SK-N-SH treated with all-trans-retinoic acid at 6 μM for 48 hours (cell line): ENCODE measurements at regions not wholly inside any gene's neighbourhood (a gene's known extent, or its start where the extent isn't known, plus 50 kb on each side); places are given as distances from the start of the nearest gene placed in this dataset.

Source experiments
- ATAC-seq: fragments of 200-7000 bp; cut with Tn5 transposase; 3 replicates; pipeline ENCODE4 v1.9.1; 2020; ENCODE audit warnings: mild to moderate bottlenecking, moderate library complexity
- ARNTL ChIP-seq: fragments of 450-650 bp; formaldehyde crosslinking; IDR thresholded peaks from 2 replicates; pipeline ENCODE4 v1.5.0; 2020; ENCODE audit warnings: low read depth, mild to moderate bottlenecking, moderate library complexity, borderline replicate concordance
- BACH2 ChIP-seq: fragments of 250-450 bp; sonication (Bioruptor Pico); IDR thresholded peaks from 2 replicates; pipeline ENCODE4 v1.9.0; 2021; ENCODE audit warnings: mild to moderate bottlenecking, borderline replicate concordance
- CSDC2 ChIP-seq: fragments of 250-450 bp; sonication (Bioruptor Pico); IDR thresholded peaks from 2 replicates; pipeline ENCODE4 v1.5.0; 2020; ENCODE audit warnings: mild to moderate bottlenecking, moderate library complexity
- CSRNP3 ChIP-seq: fragments of 250-450 bp; sonication (Bioruptor Pico); IDR thresholded peaks from 2 replicates; pipeline ENCODE4 v1.5.1; 2021; ENCODE audit warnings: mild to moderate bottlenecking, moderate library complexity
- ESRRG ChIP-seq: fragments of 250-450 bp; sonication (Bioruptor Pico); IDR thresholded peaks from 2 replicates; pipeline ENCODE4 v1.6.1; 2021; ENCODE audit warnings: mild to moderate bottlenecking
- GLIS3 ChIP-seq: fragments of 250-450 bp; sonication (Bioruptor Pico); IDR thresholded peaks from 2 replicates; pipeline ENCODE4 v1.5.0; 2020; ENCODE audit warnings: mild to moderate bottlenecking, moderate library complexity
- ISL1 ChIP-seq: fragments of 250-450 bp; sonication (Bioruptor Pico); IDR thresholded peaks from 2 replicates; pipeline ENCODE4 v2.1.2; 2022; ENCODE audit warnings: mild to moderate bottlenecking, moderate library complexity
- OSR1 ChIP-seq: fragments of 250-450 bp; sonication (Bioruptor Pico); IDR thresholded peaks from 2 replicates; pipeline ENCODE4 v1.8.0; 2022; ENCODE audit warnings: moderate library complexity, mild to moderate bottlenecking, inconsistent platforms
- POU6F1 ChIP-seq: fragments of 250-450 bp; sonication (Bioruptor Pico); IDR thresholded peaks from 2 replicates; pipeline ENCODE4 v1.8.0; 2021; ENCODE audit warnings: low read depth, mild to moderate bottlenecking, moderate library complexity, borderline replicate concordance
- PPARA ChIP-seq: fragments of 250-450 bp; sonication (Bioruptor Pico); IDR thresholded peaks from 2 replicates; pipeline ENCODE4 v1.5.0; 2020; ENCODE audit warnings: mild to moderate bottlenecking, borderline replicate concordance
- RARB ChIP-seq: fragments of 250-450 bp; sonication (Bioruptor Pico); IDR thresholded peaks from 2 replicates; pipeline ENCODE4 v1.8.0; 2021; ENCODE audit warnings: mild to moderate bottlenecking, moderate library complexity
- SNAI2 ChIP-seq: fragments of 250-450 bp; sonication (Bioruptor Pico); IDR thresholded peaks from 2 replicates; pipeline ENCODE4 v1.5.0; 2020; ENCODE audit warnings: mild to moderate bottlenecking, moderate library complexity
- TCF4 ChIP-seq: fragments of 250-450 bp; sonication (Bioruptor Pico); IDR thresholded peaks from 2 replicates; pipeline ENCODE4 v1.8.0; 2021; ENCODE audit warnings: mild to moderate bottlenecking, moderate library complexity, borderline replicate concordance
- TOX ChIP-seq: fragments of 250-450 bp; sonication (Bioruptor Pico); IDR thresholded peaks from 2 replicates; pipeline ENCODE4 v1.8.0; 2021; ENCODE audit warnings: mild to moderate bottlenecking, moderate library complexity, borderline replicate concordance
- TSHZ2 ChIP-seq: fragments of 250-450 bp; sonication (Bioruptor Pico); IDR thresholded peaks from 2 replicates; pipeline ENCODE4 v1.5.0; 2020; ENCODE audit warnings: mild to moderate bottlenecking, moderate library complexity
- ZC3H10 ChIP-seq: fragments of 250-450 bp; sonication (Bioruptor Pico); IDR thresholded peaks from 2 replicates; pipeline ENCODE4 v1.5.1; 2021; ENCODE audit warnings: mild to moderate bottlenecking, moderate library complexity
- ZFP3 ChIP-seq: fragments of 250-450 bp; sonication (Bioruptor Pico); IDR thresholded peaks from 2 replicates; pipeline ENCODE4 v1.5.0; 2020; ENCODE audit warnings: mild to moderate bottlenecking, moderate library complexity
- ZFP30 ChIP-seq: fragments of 450-650 bp; formaldehyde crosslinking; IDR thresholded peaks from 2 replicates; pipeline ENCODE4 v1.5.0; 2022; ENCODE audit warnings: mild to moderate bottlenecking, moderate library complexity
- ZNF565 ChIP-seq: fragments of 450-650 bp; formaldehyde crosslinking; conservative IDR thresholded peaks from 2 replicates; pipeline ENCODE4 v1.5.0; 2020; ENCODE audit warnings: low read depth, mild to moderate bottlenecking, moderate library complexity
- ZNF70 ChIP-seq: fragments of 450-650 bp; formaldehyde crosslinking; IDR thresholded peaks from 2 replicates; pipeline ENCODE4 v1.5.0; 2020; ENCODE audit warnings: mild to moderate bottlenecking, moderate library complexity
- ZNF8 ChIP-seq: fragments of 450-650 bp; formaldehyde crosslinking; IDR thresholded peaks from 2 replicates; pipeline ENCODE4 v1.5.0; 2020; ENCODE audit warnings: mild to moderate bottlenecking, moderate library complexity

DNA sequence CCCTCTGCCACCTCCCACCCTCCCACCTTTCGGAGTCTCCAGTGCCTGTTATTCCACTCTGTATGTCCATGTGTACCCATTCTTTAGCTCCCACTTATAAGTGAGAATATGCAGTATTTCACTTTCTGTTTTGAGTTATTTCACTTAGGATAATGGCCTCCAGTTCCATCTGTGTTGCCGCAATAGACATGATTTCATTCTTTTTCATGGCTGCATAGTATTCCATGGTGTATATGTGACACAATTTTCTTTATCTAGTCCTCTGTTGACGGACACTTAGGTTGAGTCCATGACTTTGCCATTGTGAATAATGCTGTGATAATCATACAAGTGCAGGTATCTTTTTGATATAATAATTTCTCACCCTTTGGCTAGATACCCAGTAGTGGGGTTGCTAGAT lies 91.0 kb upstream of the UBE3A start:
- TF ChIP-seq ZFP30 (CRISPR knock-in tag) (no peak), ZC3H10 (CRISPR knock-in tag) (no peak), TOX (CRISPR knock-in tag) (no peak), ZFP3 (no peak), PPARA (no peak), TSHZ2 (CRISPR knock-in tag) (no peak), SNAI2 (CRISPR knock-in tag) (no peak), ESRRG (no peak), CSDC2 (CRISPR knock-in tag) (no peak), RARB (CRISPR knock-in tag) (no peak)
- ATAC-seq, result no peak

GRCh38 chr15:25527118-25527517 lies 88.3 kb upstream of the UBE3A start:
- no peak for ATAC-seq
- TF ChIP-seq CSDC2 (CRISPR knock-in tag), result no peak
- no peak for TF ChIP-seq TOX (CRISPR knock-in tag)
- TF ChIP-seq ZC3H10 (CRISPR knock-in tag), result no peak
- TF ChIP-seq ZNF8, result no peak
- no peak for TF ChIP-seq RARB (CRISPR knock-in tag)

GRCh38 chr15:25525741-25526140 lies 86.9 kb upstream of the UBE3A start:
- ATAC-seq, result no peak; the same call in 2 of the 3 replicates
- no peak for TF ChIP-seq CSDC2 (CRISPR knock-in tag)
- TF ChIP-seq TSHZ2 (CRISPR knock-in tag), result no peak
- TF ChIP-seq BACH2 (CRISPR knock-in tag), result no peak
- no peak for TF ChIP-seq ISL1 (CRISPR knock-in tag)
- no peak for TF ChIP-seq ZFP3
- no peak for TF ChIP-seq ZFP30 (CRISPR knock-in tag)
- TF ChIP-seq ZNF565, result no peak

DNA sequence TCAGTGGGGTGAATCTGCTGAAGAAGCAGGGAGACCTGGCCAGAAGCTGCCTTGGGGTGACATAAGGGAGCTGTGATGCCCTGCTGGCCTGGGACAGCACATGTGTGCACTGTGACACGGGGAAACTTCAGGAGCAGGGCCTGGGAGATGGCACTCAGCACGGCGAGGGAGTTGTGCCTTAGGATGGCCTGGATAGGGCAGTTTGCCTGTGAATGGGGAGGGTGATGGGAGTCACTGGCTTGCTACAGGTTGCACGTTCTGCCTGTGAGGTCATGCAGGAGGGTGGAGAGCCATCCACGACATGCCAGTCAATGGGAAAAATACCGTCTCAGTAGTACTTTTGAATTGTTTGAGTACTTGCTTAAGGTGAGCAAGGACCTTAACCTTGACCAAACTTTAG lies 76.8 kb upstream of the UBE3A start:
- TF ChIP-seq ISL1 (CRISPR knock-in tag) (no peak), CSDC2 (CRISPR knock-in tag) (no peak), BACH2 (CRISPR knock-in tag) (no peak)
- ATAC-seq, result no peak

- ATAC-seq, result no peak
- no peak for TF ChIP-seq OSR1 (CRISPR knock-in tag)
- TF ChIP-seq TCF4, result no peak
These were observed 75.7 kb upstream of the UBE3A start for GRCh38 chr15:25514522-25514921.

DNA sequence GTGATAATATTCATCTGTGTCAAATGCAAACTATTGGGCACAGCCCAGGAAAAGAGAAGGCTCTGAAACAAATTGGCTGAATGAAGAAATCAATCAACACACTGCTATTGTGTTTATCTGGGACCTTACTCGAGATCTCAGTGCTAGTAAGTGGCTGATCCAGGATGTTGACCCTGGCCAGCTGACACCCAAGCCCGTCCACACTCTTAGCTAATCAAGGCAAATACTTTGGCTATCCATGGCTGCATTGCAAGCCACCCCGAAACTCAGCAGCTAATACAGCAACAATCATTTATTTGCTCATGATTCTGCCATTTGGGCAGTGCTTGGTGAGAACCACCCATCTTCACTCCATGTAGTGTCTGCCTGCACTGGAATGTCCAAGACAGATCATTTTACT lies 74.1 kb upstream of the UBE3A start:
- ATAC-seq, result no peak
- no peak for TF ChIP-seq PPARA
- TF ChIP-seq ESRRG, result no peak
- no peak for TF ChIP-seq RARB (CRISPR knock-in tag)
- no peak for TF ChIP-seq ZNF8
- TF ChIP-seq TCF4, result no peak
- no peak for TF ChIP-seq CSRNP3 (CRISPR knock-in tag)
- no peak for TF ChIP-seq TOX (CRISPR knock-in tag)
- no peak for TF ChIP-seq ZNF70
- TF ChIP-seq ZC3H10 (CRISPR knock-in tag), result no peak
- no peak for TF ChIP-seq POU6F1 (CRISPR knock-in tag)
- TF ChIP-seq ARNTL, result no peak
- TF ChIP-seq CSDC2 (CRISPR knock-in tag), result no peak
- TF ChIP-seq GLIS3 (CRISPR knock-in tag), result no peak
- TF ChIP-seq ZFP3, result no peak
- no peak for TF ChIP-seq SNAI2 (CRISPR knock-in tag)
- TF ChIP-seq, all 23 proteins: peak for 0
